Liver (tissue), 3 donors: ENCODE measurements at regions not wholly inside any gene's neighbourhood (a gene's known extent, or its start where the extent isn't known, plus 50 kb on each side); places are given as distances from the start of the nearest gene placed in this dataset.

ENCODE experiments used
- EGR1 ChIP-seq, 2 donors: IDR thresholded peaks; 2 replicates each; pipeline ENCODE4 v1.6.1; 2016 to 2018; ENCODE audit warnings: antibody characterized with exemption in 2 of 2, low read depth in 2 of 2
- HNF4G ChIP-seq: IDR thresholded peaks from 2 replicates; pipeline ENCODE4 v1.6.1; 2016; ENCODE audit warnings: antibody characterized with exemption
- JUND ChIP-seq, 2 donors: IDR thresholded peaks; 2 replicates each; pipeline ENCODE4 v1.6.1; 2016; ENCODE audit warnings: antibody characterized with exemption in 2 of 2
- RAD21 ChIP-seq, 2 donors: IDR thresholded peaks; 2 replicates each; pipeline ENCODE4 v1.6.1; 2016; ENCODE audit warnings: antibody characterized with exemption in 2 of 2, mild to moderate bottlenecking in 2 of 2
- SP1 ChIP-seq: IDR thresholded peaks from 2 replicates; pipeline ENCODE4 v1.6.1; 2018; ENCODE audit warnings: antibody characterized with exemption, mild to moderate bottlenecking
- TAF1 ChIP-seq: conservative IDR thresholded peaks from 2 replicates; pipeline ENCODE4 v1.6.1; 2016; ENCODE audit warnings: antibody characterized with exemption, mild to moderate bottlenecking
- YY1 ChIP-seq: IDR thresholded peaks from 2 replicates; pipeline ENCODE4 v1.6.1; 2016; ENCODE audit warnings: antibody characterized with exemption, mild to moderate bottlenecking
- TF ChIP-seq, protein P1 (sequence below): fragments of 150-350 bp; IDR thresholded peaks from 2 replicates; pipeline ENCODE4 v1.5.1; 2017; ENCODE audit warnings: improper control_type of control experiment, low read depth, low read length; ENCODE audit not compliant: missing input control
- TF ChIP-seq, protein P2 (sequence below): IDR thresholded peaks from 2 replicates; pipeline ENCODE4 v1.6.1; 2016; ENCODE audit warnings: antibody characterized with exemption
- TF ChIP-seq, protein P3 (sequence below): IDR thresholded peaks from 2 replicates; pipeline ENCODE4 v1.6.1; 2016; ENCODE audit warnings: antibody characterized with exemption
- TF ChIP-seq, protein P4 (sequence below): IDR thresholded peaks from 2 replicates; pipeline ENCODE4 v1.6.1; 2016; ENCODE audit warnings: antibody characterized with exemption, mild to moderate bottlenecking
- donor health status: healthy.
- donor health status: healthy.

DNA sequence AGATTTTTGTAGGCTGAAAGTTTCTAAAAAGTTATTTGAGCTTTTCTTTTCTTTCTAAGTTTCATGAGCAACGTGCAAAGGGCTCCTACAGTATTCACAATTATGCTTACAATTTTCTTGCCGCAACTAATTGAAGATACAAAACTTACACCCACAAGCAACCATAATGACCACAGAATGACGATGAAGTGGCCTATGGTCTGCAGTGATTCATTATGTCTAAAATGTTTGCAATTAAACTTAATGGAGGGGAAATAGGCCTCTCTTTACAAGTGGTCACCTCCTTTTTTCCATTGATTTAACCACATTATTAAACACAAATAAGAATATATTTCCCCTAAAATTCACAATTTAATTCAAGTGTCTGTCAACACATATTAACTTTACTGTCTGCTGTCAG, 732.6 kb upstream of the FLRT2 start:
- no peak for TF ChIP-seq SP1
- TF ChIP-seq RAD21 (IDR thresholded peaks at IDR 0.05), result no peak
- TF ChIP-seq, protein P1, sequence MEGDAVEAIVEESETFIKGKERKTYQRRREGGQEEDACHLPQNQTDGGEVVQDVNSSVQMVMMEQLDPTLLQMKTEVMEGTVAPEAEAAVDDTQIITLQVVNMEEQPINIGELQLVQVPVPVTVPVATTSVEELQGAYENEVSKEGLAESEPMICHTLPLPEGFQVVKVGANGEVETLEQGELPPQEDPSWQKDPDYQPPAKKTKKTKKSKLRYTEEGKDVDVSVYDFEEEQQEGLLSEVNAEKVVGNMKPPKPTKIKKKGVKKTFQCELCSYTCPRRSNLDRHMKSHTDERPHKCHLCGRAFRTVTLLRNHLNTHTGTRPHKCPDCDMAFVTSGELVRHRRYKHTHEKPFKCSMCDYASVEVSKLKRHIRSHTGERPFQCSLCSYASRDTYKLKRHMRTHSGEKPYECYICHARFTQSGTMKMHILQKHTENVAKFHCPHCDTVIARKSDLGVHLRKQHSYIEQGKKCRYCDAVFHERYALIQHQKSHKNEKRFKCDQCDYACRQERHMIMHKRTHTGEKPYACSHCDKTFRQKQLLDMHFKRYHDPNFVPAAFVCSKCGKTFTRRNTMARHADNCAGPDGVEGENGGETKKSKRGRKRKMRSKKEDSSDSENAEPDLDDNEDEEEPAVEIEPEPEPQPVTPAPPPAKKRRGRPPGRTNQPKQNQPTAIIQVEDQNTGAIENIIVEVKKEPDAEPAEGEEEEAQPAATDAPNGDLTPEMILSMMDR, result no peak
- TF ChIP-seq, protein P2, sequence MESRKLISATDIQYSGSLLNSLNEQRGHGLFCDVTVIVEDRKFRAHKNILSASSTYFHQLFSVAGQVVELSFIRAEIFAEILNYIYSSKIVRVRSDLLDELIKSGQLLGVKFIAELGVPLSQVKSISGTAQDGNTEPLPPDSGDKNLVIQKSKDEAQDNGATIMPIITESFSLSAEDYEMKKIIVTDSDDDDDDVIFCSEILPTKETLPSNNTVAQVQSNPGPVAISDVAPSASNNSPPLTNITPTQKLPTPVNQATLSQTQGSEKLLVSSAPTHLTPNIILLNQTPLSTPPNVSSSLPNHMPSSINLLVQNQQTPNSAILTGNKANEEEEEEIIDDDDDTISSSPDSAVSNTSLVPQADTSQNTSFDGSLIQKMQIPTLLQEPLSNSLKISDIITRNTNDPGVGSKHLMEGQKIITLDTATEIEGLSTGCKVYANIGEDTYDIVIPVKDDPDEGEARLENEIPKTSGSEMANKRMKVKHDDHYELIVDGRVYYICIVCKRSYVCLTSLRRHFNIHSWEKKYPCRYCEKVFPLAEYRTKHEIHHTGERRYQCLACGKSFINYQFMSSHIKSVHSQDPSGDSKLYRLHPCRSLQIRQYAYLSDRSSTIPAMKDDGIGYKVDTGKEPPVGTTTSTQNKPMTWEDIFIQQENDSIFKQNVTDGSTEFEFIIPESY, result no peak
- TF ChIP-seq JUND (IDR thresholded peaks at IDR 0.05), result no peak
- TF ChIP-seq, protein P3, sequence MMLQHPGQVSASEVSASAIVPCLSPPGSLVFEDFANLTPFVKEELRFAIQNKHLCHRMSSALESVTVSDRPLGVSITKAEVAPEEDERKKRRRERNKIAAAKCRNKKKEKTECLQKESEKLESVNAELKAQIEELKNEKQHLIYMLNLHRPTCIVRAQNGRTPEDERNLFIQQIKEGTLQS, result no peak
- TF ChIP-seq, protein P4, sequence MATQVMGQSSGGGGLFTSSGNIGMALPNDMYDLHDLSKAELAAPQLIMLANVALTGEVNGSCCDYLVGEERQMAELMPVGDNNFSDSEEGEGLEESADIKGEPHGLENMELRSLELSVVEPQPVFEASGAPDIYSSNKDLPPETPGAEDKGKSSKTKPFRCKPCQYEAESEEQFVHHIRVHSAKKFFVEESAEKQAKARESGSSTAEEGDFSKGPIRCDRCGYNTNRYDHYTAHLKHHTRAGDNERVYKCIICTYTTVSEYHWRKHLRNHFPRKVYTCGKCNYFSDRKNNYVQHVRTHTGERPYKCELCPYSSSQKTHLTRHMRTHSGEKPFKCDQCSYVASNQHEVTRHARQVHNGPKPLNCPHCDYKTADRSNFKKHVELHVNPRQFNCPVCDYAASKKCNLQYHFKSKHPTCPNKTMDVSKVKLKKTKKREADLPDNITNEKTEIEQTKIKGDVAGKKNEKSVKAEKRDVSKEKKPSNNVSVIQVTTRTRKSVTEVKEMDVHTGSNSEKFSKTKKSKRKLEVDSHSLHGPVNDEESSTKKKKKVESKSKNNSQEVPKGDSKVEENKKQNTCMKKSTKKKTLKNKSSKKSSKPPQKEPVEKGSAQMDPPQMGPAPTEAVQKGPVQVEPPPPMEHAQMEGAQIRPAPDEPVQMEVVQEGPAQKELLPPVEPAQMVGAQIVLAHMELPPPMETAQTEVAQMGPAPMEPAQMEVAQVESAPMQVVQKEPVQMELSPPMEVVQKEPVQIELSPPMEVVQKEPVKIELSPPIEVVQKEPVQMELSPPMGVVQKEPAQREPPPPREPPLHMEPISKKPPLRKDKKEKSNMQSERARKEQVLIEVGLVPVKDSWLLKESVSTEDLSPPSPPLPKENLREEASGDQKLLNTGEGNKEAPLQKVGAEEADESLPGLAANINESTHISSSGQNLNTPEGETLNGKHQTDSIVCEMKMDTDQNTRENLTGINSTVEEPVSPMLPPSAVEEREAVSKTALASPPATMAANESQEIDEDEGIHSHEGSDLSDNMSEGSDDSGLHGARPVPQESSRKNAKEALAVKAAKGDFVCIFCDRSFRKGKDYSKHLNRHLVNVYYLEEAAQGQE, result no peak
- TF ChIP-seq TAF1, result no peak
- TF ChIP-seq EGR1 (IDR thresholded peaks at IDR 0.05; ENCODE audit: low read depth in 2 of 2), result no peak
- TF ChIP-seq YY1, result no peak
- TF ChIP-seq HNF4G, result no peak
